Lower lobe of right lung (tissue), 2 donors: ENCODE measurements at regions not wholly inside any gene's neighbourhood (a gene's known extent, or its start where the extent isn't known, plus 50 kb on each side); places are given as distances from the start of the nearest gene placed in this dataset.

Experiments
- ATAC-seq, 2 donors: fragments of 200-7000 bp; cut with Tn5 transposase; one replicate each; pipeline ENCODE4 v1.9.1; 2020 to 2022; ENCODE audit warnings: mild to moderate bottlenecking in 2 of 2, moderate library complexity in 2 of 2
- DNase-seq: peaks from one replicate; pipeline ENCODE4 v3.0.0-alpha.2; 2020
- H3K27ac ChIP-seq: fragments of 200-600 bp; one replicate; pipeline ENCODE4 v1.8.0; 2022
- H3K27me3 ChIP-seq: fragments of 200-600 bp; one replicate; pipeline ENCODE4 v1.8.0; 2022; ENCODE audit warnings: low read depth
- H3K36me3 ChIP-seq: fragments of 200-600 bp; one replicate; pipeline ENCODE4 v1.8.0; 2022; ENCODE audit warnings: mild to moderate bottlenecking
- H3K4me1 ChIP-seq: fragments of 200-600 bp; one replicate; pipeline ENCODE4 v1.8.0; 2022
- H3K4me3 ChIP-seq: fragments of 200-600 bp; one replicate; pipeline ENCODE4 v1.8.0; 2022; ENCODE audit warnings: mild to moderate bottlenecking
- H3K9me3 ChIP-seq: fragments of 200-600 bp; one replicate; pipeline ENCODE4 v1.8.0; 2022
- intact Hi-C: fragments of 100-400 bp; cut with DNase I; formaldehyde crosslinking; loops from one replicate; pipeline ENCODE4 v1.11.0; 2022
- TF ChIP-seq, protein P1 (sequence below): fragments of 200-600 bp; IDR thresholded peaks from one replicate; pipeline ENCODE4 v1.8.0; 2022; ENCODE audit warnings: antibody characterized with exemption, mild to moderate bottlenecking
- donor health status: DM: no; HTN: yes; CAD: no; lungs with severe emphysema.

DNA sequence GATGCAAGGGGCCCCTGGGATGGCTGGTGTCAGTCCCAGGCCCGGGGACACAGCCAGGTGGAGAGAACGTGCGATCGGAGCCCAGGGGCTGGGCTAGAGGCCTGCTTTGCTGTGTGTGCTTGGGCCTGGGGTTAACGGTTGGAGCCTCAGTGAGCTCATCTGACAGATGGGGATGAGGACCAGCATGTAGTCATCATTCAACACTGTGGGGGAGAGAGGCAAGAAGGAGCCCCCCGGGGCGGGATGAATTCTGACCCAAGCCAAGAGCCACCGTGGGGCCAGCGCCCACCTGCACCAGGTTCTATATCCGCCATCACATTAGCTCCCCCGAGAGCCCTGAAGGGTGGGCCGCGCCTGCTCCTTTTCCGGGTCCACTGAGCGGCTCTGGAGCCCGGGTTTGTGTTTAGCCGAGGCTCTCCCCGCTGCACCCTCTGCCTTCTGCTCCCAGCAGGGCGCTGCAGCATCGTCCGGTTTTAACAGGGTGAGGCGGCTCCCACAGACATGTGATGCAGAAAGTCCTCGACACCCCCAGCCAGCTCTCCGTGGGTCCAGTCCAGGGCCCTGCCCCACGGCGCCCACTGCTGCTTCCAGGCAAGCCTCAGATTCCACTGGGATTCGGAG lies 365.7 kb downstream of the SEC14L1 start:
- H3K36me3 ChIP-seq: no peaks in the 10 kb centered on the region
- ATAC-seq: peak in 1 of 2 donors; percentile 7
- no peak overlapping the region for H3K4me3 ChIP-seq
- peaks cover 4% of the 10 kb centered on the region for H3K9me3 ChIP-seq
- no peak for DNase-seq
- TF ChIP-seq, protein P1, sequence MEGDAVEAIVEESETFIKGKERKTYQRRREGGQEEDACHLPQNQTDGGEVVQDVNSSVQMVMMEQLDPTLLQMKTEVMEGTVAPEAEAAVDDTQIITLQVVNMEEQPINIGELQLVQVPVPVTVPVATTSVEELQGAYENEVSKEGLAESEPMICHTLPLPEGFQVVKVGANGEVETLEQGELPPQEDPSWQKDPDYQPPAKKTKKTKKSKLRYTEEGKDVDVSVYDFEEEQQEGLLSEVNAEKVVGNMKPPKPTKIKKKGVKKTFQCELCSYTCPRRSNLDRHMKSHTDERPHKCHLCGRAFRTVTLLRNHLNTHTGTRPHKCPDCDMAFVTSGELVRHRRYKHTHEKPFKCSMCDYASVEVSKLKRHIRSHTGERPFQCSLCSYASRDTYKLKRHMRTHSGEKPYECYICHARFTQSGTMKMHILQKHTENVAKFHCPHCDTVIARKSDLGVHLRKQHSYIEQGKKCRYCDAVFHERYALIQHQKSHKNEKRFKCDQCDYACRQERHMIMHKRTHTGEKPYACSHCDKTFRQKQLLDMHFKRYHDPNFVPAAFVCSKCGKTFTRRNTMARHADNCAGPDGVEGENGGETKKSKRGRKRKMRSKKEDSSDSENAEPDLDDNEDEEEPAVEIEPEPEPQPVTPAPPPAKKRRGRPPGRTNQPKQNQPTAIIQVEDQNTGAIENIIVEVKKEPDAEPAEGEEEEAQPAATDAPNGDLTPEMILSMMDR: no peak
- intact Hi-C loops: no loop called here
- no peak overlapping the region for H3K27ac ChIP-seq
- no peaks in the 10 kb centered on the region for H3K27me3 ChIP-seq
- no peaks in the 10 kb centered on the region for H3K4me1 ChIP-seq

DNA sequence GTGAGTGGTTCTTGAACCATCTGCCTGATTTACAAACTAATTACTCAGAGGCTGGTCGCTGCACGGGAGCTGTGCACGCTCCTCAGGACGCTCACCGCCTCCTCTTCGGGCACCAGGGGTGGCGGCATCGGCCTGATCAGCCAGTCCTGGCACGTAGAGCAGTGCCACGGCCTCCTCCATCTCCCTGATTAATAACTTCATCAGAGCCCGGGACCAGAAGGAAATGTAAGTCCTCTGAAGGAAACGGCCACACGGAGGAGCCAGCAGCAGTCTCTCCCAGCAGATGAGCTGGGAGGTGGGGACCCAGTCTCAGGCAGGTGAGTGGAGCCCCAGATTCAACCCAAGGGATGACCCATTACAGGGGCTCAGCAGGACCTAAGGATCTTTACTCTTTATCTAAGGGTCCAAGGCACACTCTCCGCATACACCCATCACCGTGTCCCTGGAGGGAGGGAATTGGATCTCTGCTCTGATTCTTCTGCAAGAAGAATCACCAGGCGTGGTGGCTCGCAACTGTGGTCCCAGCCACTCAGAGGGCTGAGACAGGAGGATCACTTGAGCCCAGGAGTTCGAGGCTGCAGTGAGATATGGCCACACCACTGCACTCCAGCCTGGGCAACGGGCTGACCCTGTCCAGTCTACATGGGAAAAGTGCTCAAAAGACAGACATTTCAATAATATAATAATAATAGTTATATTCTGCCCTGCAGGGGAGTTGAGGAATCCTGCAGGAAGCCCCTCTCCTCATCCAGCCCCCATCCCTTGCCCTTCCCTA lies 366.5 kb downstream of the SEC14L1 start:
- no peak overlapping the region for H3K27ac ChIP-seq
- H3K27me3 ChIP-seq: no peaks in the 10 kb centered on the region
- no peaks in the 10 kb centered on the region for H3K4me1 ChIP-seq
- H3K9me3 ChIP-seq: peaks cover 12% of the 10 kb centered on the region
- TF ChIP-seq, protein P1: no peak
- H3K4me3 ChIP-seq: no peak overlapping the region
- ATAC-seq (no peak), DNase-seq (no peak)
- intact Hi-C loops: no loop called here
- H3K36me3 ChIP-seq: no peaks in the 10 kb centered on the region

DNA sequence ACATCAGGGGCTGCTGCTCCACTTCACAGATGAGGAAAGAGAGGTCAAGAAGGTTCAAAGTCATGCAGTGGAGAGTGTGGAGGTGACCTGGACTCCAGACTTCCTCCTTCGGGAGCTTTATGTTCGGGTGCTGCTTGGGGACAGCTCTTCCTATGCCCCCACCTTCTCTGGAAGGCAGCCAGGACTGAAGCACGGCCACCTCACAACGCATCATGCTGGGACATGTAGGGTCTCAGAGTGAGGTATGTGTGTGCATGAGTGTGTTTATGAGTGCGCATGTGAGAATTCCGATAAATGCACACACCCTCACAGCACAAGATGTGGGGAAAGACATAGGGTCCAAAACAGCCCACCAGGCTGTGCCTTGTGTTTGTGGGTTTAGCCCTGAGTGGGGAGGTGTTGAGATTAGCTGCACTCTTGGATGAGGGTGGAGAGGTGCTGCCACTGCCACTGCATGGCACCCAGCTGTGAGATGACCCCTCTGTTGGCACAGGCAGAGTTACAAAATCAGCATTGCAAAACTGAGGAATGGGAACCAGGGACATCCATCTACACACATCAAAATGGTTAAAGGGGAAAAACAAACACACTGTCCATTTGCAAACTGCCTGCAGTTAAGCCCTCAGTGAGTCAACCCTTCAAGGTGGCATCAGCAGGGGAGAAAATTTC lies 367.4 kb downstream of the SEC14L1 start:
- intact Hi-C loops: no loop called here
- TF ChIP-seq, protein P1: no peak
- H3K9me3 ChIP-seq: peaks cover 13% of the 10 kb centered on the region
- no peaks in the 10 kb centered on the region for H3K27me3 ChIP-seq
- H3K4me3 ChIP-seq: no peak overlapping the region
- ATAC-seq: no peak
- H3K27ac ChIP-seq: no peak overlapping the region
- no peaks in the 10 kb centered on the region for H3K4me1 ChIP-seq
- DNase-seq: no peak
- H3K36me3 ChIP-seq: no peaks in the 10 kb centered on the region

DNA sequence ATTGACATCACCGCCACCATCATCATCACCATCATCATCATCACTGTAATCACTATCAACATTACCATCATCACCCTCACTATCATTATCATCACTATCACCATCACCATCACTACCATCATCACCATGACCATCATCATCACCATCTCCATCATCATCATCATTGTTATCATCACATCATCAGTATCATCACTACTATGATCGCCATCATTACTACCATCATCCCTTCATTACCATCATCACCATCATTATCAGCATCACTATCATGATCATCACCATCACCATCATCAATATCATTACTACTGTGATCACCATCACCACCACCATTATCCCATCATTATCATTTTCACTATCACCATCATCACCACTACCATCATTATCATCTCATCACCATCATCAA lies 368.3 kb downstream of the SEC14L1 start:
- TF ChIP-seq, protein P1: no peak
- ATAC-seq (no peak), DNase-seq (no peak)
- Histone ChIP-seq H3K4me1 (no peaks in the 10 kb centered on the region), H3K36me3 (no peaks in the 10 kb centered on the region), H3K27me3 (no peaks in the 10 kb centered on the region), H3K4me3 (no peak overlapping the region), H3K9me3 (peaks cover 17% of the 10 kb centered on the region), H3K27ac (no peak overlapping the region)
- intact Hi-C loops: no loop called here

DNA sequence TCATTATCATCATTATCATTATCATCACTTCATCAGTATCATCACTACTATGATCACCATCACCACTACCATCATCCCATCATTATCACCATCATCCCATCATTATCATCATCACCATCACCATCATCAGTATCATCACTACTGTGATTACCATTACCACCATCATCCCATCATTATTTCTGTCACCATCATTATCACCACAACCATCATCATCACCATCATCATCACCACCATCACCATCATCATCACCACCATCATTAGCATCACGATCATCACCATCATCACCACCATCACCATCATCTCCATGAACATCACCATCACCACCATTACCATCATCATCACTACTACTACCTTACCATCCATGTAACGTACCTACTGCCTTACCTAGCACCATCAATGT lies 368.8 kb downstream of the SEC14L1 start:
- Histone ChIP-seq H3K9me3 (peaks cover 17% of the 10 kb centered on the region), H3K4me1 (no peaks in the 10 kb centered on the region), H3K27ac (no peak overlapping the region), H3K36me3 (no peaks in the 10 kb centered on the region), H3K4me3 (no peak overlapping the region), H3K27me3 (no peaks in the 10 kb centered on the region)
- TF ChIP-seq, protein P1: no peak
- DNase-seq (no peak), ATAC-seq (no peak)
- intact Hi-C loops: no loop called here
